ENCODE measurements at regions not wholly inside any gene's neighbourhood (a gene's known extent, or its start where the extent isn't known, plus 50 kb on each side); places are given as distances from the start of the nearest gene placed in this dataset.

GRCh38 chr10:84660450-84661159 is 332.2 kb downstream of the CCSER2 start:
- no peak for TF ChIP-seq CTCF (IDR thresholded peaks at IDR 0.05)
- ATAC-seq (ENCODE audit: low FRiP score) (no peak), DNase-seq (ENCODE audit: low spot score) (no peak)

GRCh38 chr10:84665211-84665610 is 336.8 kb downstream of the CCSER2 start:
- DNase-seq (ENCODE audit: low spot score) (no peak), ATAC-seq (ENCODE audit: low FRiP score) (no peak)
- no peak for TF ChIP-seq CTCF (IDR thresholded peaks at IDR 0.05)

GRCh38 chr10:84665883-84666463 is 337.6 kb downstream of the CCSER2 start:
- no peak for TF ChIP-seq CTCF (IDR thresholded peaks at IDR 0.05)
- DNase-seq (ENCODE audit: low spot score) (no peak), ATAC-seq (ENCODE audit: low FRiP score) (no peak)

- DNase-seq (ENCODE audit: low spot score) (no peak), ATAC-seq (ENCODE audit: low FRiP score) (no peak)
- TF ChIP-seq CTCF (IDR thresholded peaks at IDR 0.05), result no peak
Measured at GRCh38 chr10:84668186-84668763, 339.9 kb downstream of the CCSER2 start.

GRCh38 chr10:84675060-84675459 is 346.7 kb downstream of the CCSER2 start:
- TF ChIP-seq CTCF (IDR thresholded peaks at IDR 0.05), result no peak
- ATAC-seq (ENCODE audit: low FRiP score), result no peak
- DNase-seq (ENCODE audit: low spot score), result no peak

DNA sequence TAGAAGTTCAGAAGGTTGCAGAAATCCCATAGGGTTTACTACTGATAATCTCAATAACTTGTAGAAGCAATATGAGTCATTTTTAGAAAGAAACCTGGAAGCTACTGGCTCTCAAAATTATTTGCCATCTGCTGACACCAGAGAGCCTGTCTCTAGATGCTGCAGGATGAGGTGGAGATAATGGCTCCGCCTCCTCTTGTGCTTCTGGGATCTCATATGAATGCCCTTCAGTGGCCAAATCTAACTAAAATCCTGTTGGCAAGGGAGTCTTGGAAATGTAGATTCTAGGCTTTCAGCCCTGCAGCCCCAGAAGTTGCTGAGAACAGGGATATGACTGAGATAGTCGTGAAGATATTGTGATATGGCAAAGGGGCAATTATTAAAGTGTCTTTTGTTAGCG is 348.1 kb downstream of the CCSER2 start:
- TF ChIP-seq CTCF (IDR thresholded peaks at IDR 0.05), result no peak
- DNase-seq (ENCODE audit: low spot score), result no peak
- no peak for ATAC-seq (ENCODE audit: low FRiP score)

DNA sequence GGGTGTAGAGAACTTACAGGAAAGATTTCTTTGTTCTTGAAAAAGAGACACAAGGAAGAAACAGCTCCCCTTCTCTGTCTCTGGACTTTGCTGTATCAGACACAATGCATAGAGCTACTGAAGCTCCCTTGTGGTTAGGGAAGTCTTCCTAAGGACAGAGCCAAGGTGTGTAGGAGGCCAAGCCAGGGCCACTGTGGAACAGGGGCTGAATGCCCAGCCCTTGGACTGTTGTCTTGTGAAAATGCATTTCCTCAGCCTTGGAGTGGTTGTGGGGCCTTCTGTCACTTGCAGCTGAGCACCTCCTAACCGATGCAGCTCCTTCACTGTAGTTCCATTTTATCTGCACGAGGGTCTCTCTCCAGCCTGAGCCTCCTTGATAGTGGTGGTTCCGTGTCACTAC is 353.4 kb downstream of the CCSER2 start:
- TF ChIP-seq CTCF (IDR thresholded peaks at IDR 0.05), result no peak
- DNase-seq (ENCODE audit: low spot score) (no peak), ATAC-seq (ENCODE audit: low FRiP score) (no peak)
